Nephron progenitor cell (in vitro differentiated cells): ENCODE measurements at regions not wholly inside any gene's neighbourhood (a gene's known extent, or its start where the extent isn't known, plus 50 kb on each side); places are given as distances from the start of the nearest gene placed in this dataset.

Experiments used
- DNase-seq: peaks from one replicate; pipeline ENCODE4 v3.0.0; 2021
- H3K27ac Mint-ChIP-seq: 2 replicates; pipeline ENCODE4 v1.8.0; 2021; ENCODE audit warnings: mild to moderate bottlenecking, moderate library complexity, mixed read lengths
- H3K27me3 Mint-ChIP-seq: 2 replicates; pipeline ENCODE4 v1.8.0; 2021; ENCODE audit warnings: mild to moderate bottlenecking, low read depth, mixed read lengths; ENCODE audit not compliant: poor library complexity
- H3K36me3 Mint-ChIP-seq: 2 replicates; pipeline ENCODE4 v1.8.0; 2021; ENCODE audit warnings: low read depth, mixed read lengths
- H3K4me1 Mint-ChIP-seq: 2 replicates; pipeline ENCODE4 v1.8.0; 2021; ENCODE audit warnings: mixed read lengths
- H3K4me3 Mint-ChIP-seq: 2 replicates; pipeline ENCODE4 v1.8.0; 2021; ENCODE audit warnings: mild to moderate bottlenecking, moderate library complexity, mixed read lengths
- H3K9me3 Mint-ChIP-seq: 2 replicates; pipeline ENCODE4 v1.8.0; 2021; ENCODE audit warnings: mild to moderate bottlenecking, moderate library complexity, mixed read lengths
- TF ChIP-seq, protein P1 (sequence below): fragments of 200-600 bp; sonication (generic); IDR thresholded peaks from 2 replicates; pipeline ENCODE4 v1.5.0; 2021; ENCODE audit warnings: antibody characterized with exemption

DNA sequence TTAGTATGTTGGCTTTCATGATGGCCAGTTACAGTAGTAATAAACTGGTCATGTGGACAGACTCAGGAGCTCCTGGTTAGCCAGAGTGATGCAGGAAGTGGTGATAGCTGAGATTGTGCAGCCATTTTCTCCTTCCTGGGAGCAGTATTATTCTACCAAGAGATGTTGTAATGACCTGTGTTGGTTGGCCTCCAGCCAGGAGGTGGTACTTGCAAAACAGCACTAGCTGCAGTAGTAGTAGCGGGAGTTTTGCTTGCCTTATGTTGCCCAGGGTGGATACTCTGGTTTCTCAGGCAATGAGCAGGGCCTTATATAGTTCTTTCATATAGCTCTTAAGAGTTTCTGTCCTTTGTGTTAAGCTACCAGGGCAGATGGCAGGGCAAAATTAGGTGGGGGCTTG is 998.8 kb downstream of the GLUD2 start:
- Mint-ChIP-seq H3K4me3 (no peak overlapping the region), H3K27me3 (peaks cover 4% of the 10 kb centered on the region), H3K27ac (no peak overlapping the region), H3K4me1 (no peaks in the 10 kb centered on the region), H3K36me3 (no peaks in the 10 kb centered on the region), H3K9me3 (peaks cover 40% of the 10 kb centered on the region)
- DNase-seq, result no peak
- TF ChIP-seq, protein P1, sequence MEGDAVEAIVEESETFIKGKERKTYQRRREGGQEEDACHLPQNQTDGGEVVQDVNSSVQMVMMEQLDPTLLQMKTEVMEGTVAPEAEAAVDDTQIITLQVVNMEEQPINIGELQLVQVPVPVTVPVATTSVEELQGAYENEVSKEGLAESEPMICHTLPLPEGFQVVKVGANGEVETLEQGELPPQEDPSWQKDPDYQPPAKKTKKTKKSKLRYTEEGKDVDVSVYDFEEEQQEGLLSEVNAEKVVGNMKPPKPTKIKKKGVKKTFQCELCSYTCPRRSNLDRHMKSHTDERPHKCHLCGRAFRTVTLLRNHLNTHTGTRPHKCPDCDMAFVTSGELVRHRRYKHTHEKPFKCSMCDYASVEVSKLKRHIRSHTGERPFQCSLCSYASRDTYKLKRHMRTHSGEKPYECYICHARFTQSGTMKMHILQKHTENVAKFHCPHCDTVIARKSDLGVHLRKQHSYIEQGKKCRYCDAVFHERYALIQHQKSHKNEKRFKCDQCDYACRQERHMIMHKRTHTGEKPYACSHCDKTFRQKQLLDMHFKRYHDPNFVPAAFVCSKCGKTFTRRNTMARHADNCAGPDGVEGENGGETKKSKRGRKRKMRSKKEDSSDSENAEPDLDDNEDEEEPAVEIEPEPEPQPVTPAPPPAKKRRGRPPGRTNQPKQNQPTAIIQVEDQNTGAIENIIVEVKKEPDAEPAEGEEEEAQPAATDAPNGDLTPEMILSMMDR, result no peak

DNA sequence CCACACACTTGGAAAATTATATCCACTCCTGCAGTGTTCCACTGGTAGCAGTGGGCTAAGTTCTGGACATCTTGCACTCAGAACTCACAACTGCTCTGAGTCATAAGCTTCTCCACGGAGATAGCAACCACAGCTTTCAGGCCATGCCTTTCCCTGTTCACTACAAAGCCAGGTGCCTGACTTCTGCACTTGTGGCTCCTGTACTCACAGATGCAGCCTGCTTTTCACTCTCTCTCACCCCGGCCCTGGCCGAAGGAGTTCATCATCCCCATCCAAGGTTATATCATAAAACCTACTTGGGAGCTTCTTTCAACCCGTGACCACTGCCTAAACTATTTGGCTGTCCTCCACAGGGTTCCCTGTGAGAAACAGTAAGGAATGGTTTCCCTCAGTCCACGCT is 999.4 kb downstream of the GLUD2 start:
- Mint-ChIP-seq H3K27ac (no peak overlapping the region), H3K4me1 (no peaks in the 10 kb centered on the region), H3K27me3 (peaks cover 4% of the 10 kb centered on the region), H3K4me3 (no peak overlapping the region), H3K36me3 (no peaks in the 10 kb centered on the region), H3K9me3 (peaks cover 35% of the 10 kb centered on the region)
- no peak for DNase-seq
- TF ChIP-seq, protein P1, result no peak

DNA sequence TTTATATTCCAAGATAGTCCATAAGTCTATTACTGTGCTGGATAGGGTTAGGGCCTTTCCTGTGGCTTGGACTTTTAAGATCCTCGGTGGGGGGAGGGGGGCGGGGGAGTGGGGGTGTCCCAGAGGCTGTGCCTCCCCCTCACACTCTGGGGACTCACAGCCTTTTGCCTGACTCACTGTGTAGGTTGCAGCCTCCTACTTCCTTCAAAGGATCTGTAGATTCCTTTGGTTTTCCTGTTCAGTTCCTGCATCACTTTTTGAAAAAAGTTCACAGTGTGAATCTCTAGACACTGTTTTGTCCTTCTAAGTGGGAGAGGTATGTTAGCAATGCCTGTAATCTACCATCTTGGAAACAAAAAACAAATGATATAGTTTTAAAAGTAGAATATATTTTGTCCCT is 999.9 kb downstream of the GLUD2 start:
- TF ChIP-seq, protein P1, result no peak
- Mint-ChIP-seq H3K4me3 (no peak overlapping the region), H3K36me3 (no peaks in the 10 kb centered on the region), H3K9me3 (peaks cover 32% of the 10 kb centered on the region), H3K27me3 (peaks cover 4% of the 10 kb centered on the region), H3K27ac (no peak overlapping the region), H3K4me1 (no peaks in the 10 kb centered on the region)
- DNase-seq, result no peak

DNA sequence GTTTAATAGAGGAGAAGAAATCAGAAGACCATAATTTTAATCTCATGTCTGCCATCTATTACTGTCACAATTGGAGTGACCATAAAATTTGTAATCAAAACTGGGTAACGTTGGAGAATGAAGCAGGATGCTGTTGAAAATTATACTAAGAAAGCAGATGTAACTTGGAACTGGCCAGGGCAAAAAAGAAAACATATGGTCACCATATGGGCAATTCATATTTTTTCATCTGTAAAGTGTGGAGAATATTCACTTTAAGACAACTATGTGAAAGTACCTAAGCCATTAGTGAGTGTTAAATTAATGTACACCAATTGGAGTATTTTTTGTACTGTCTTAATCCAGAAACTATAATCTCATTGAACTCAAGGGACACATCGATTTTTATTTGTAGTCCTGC is 1008.0 kb downstream of the GLUD2 start:
- Mint-ChIP-seq H3K36me3 (no peaks in the 10 kb centered on the region), H3K27me3 (peaks cover 3% of the 10 kb centered on the region), H3K9me3 (peaks cover 17% of the 10 kb centered on the region), H3K27ac (no peak overlapping the region), H3K4me1 (no peaks in the 10 kb centered on the region), H3K4me3 (no peak overlapping the region)
- TF ChIP-seq, protein P1, result no peak
- DNase-seq, result no peak

DNA sequence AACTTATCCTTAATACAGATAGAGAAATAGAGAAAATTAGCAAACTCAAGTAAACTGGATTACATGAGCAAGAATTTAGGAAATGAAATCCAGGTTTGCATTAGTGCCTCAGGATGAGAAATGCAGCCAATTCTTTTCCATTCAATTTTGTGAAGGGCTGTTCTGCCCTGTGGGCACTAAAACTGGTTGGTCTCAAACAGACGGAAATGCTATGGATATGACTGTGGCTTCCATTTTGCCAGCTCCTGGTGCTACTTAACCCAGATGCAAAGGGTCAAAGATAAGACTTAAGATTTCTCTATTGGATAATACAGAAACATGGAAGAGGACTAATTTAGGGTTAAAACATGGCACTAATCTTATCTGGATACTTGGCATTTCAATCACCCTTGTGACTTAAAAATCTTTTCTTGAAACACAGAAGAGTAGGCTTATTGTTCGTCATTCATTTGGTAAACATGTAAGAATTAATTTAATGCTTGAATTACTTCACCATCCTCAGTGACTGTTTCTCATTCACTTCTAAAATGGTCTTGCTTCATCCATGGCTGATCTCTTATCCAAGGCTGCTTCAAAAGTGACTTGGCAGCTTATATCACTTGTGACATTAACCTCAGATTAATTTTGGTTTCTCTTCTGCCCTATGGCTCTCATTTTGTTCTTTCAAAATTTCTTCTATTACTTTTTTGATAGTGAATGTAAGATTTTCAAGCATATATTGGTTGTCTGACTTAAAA is 1008.7 kb downstream of the GLUD2 start:
- H3K36me3 Mint-ChIP-seq, result no peaks in the 10 kb centered on the region
- no peak for DNase-seq
- no peak overlapping the region for H3K27ac Mint-ChIP-seq
- TF ChIP-seq, protein P1, result no peak
- H3K27me3 Mint-ChIP-seq, result peaks cover 3% of the 10 kb centered on the region
- peaks cover 17% of the 10 kb centered on the region for H3K9me3 Mint-ChIP-seq
- H3K4me3 Mint-ChIP-seq, result no peak overlapping the region
- no peaks in the 10 kb centered on the region for H3K4me1 Mint-ChIP-seq

DNA sequence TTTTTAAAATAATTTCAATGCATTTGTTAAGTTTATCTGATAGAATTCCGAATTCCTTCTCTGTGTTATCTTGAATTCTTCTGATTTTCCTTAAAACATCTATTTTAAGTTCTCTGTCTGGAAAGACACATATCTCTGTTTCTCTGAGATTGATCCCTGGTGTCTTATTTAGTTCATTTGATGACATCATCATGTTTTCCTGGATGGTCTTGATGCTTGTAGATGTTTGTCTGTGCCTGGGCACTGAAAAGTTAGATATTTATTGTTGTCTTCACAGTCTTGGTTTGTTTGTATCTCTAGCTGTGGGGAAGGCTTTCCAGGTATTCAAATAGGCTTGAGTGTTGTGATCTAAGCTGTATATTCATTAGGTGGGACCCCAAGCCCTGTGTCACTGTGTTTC is 1028.8 kb downstream of the GLUD2 start:
- DNase-seq, result no peak
- H3K4me1 Mint-ChIP-seq, result no peaks in the 10 kb centered on the region
- no peak overlapping the region for H3K27ac Mint-ChIP-seq
- H3K9me3 Mint-ChIP-seq, result peaks cover 29% of the 10 kb centered on the region
- no peaks in the 10 kb centered on the region for H3K36me3 Mint-ChIP-seq
- TF ChIP-seq, protein P1, result no peak
- no peak overlapping the region for H3K4me3 Mint-ChIP-seq
- no peaks in the 10 kb centered on the region for H3K27me3 Mint-ChIP-seq
